Spleen (tissue), 7 donors: ENCODE measurements at regions not wholly inside any gene's neighbourhood (a gene's known extent, or its start where the extent isn't known, plus 50 kb on each side); places are given as distances from the start of the nearest gene placed in this dataset.

Experiments used
- POLR2A ChIP-seq, 3 donors: fragments of 450-650 bp; IDR thresholded peaks; one replicate each; pipeline ENCODE4 v1.5.1; 2017; ENCODE audit warnings: antibody characterized with exemption in 3 of 3, mild to moderate bottlenecking in 1 of 3
- POLR2AphosphoS5 ChIP-seq, 3 donors: sonication (generic); formaldehyde crosslinking; IDR thresholded peaks; one replicate each; pipeline ENCODE4 v1.5.1; 2017; ENCODE audit warnings: antibody characterized with exemption in 3 of 3
- TF ChIP-seq, protein P1 (sequence below), 11 experiments: fragments of 200-600 bp in 7 of 11; fragments of 450-650 bp in 4 of 11; sonication (generic) in 4 of 11; IDR thresholded peaks in 8 of 11; conservative IDR thresholded peaks in 3 of 11; 1 replicate in 7 of 11; 2 replicates in 4 of 11; pipeline versions ENCODE4 v1.4.0 to v1.8.0; 2016 to 2021; ENCODE audit warnings: antibody characterized with exemption in 11 of 11, inconsistent platforms in 4 of 11, mild to moderate bottlenecking in 1 of 11
- donor health status: DM: no; HTN: no; CAD: no; lungs with moderate emphysema.
- donor health status: DM: no; HTN: no; CAD: no.
- donor health status: DM: no; HTN: no; CAD: no.

GRCh38 chr12:76152181-76152807 lies 67.8 kb upstream of the NAP1L1 start:
- TF ChIP-seq, protein P1, sequence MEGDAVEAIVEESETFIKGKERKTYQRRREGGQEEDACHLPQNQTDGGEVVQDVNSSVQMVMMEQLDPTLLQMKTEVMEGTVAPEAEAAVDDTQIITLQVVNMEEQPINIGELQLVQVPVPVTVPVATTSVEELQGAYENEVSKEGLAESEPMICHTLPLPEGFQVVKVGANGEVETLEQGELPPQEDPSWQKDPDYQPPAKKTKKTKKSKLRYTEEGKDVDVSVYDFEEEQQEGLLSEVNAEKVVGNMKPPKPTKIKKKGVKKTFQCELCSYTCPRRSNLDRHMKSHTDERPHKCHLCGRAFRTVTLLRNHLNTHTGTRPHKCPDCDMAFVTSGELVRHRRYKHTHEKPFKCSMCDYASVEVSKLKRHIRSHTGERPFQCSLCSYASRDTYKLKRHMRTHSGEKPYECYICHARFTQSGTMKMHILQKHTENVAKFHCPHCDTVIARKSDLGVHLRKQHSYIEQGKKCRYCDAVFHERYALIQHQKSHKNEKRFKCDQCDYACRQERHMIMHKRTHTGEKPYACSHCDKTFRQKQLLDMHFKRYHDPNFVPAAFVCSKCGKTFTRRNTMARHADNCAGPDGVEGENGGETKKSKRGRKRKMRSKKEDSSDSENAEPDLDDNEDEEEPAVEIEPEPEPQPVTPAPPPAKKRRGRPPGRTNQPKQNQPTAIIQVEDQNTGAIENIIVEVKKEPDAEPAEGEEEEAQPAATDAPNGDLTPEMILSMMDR (IDR thresholded peaks at IDR 0.05 in 8 of 11, conservative IDR thresholded peaks at IDR 0.05 in 3 of 11) = no peak
- TF ChIP-seq POLR2A (IDR thresholded peaks at IDR 0.05) (no peak), POLR2AphosphoS5 (IDR thresholded peaks at IDR 0.05) (no peak)
